Trophoblast cell (in vitro differentiated cells and primary cell): ENCODE measurements at regions not wholly inside any gene's neighbourhood (a gene's known extent, or its start where the extent isn't known, plus 50 kb on each side); places are given as distances from the start of the nearest gene placed in this dataset.

Experiments
- DNase-seq, 2 donors: peaks; one replicate each; pipeline ENCODE4 v3.0.0-alpha.2; 2016
- H2AFZ ChIP-seq: 2 replicates; pipeline ENCODE4 v1.6.1; 2013; ENCODE audit warnings: low read length, moderate library complexity, mild to moderate bottlenecking; ENCODE audit not compliant: insufficient read depth, poor library complexity
- H2AK5ac ChIP-seq: 2 replicates; pipeline ENCODE4 v1.6.1; 2013; ENCODE audit warnings: mild to moderate bottlenecking, low read length
- H2BK120ac ChIP-seq: 2 replicates; pipeline ENCODE4 v1.6.1; 2013; ENCODE audit warnings: low read length, mild to moderate bottlenecking, moderate library complexity; ENCODE audit not compliant: insufficient read depth, poor library complexity
- H2BK12ac ChIP-seq: 2 replicates; pipeline ENCODE4 v1.6.1; 2013; ENCODE audit warnings: mild to moderate bottlenecking, low read length, moderate library complexity
- H2BK5ac ChIP-seq: 2 replicates; pipeline ENCODE4 v1.6.1; 2013; ENCODE audit warnings: low read length, low read depth, moderate library complexity, mild to moderate bottlenecking; ENCODE audit not compliant: poor library complexity
- H3K14ac ChIP-seq: 2 replicates; pipeline ENCODE4 v1.6.1; 2013; ENCODE audit warnings: mild to moderate bottlenecking, low read length
- H3K18ac ChIP-seq: 2 replicates; pipeline ENCODE4 v1.6.1; 2013; ENCODE audit warnings: mild to moderate bottlenecking, low read length
- H3K23ac ChIP-seq: 2 replicates; pipeline ENCODE4 v1.6.1; 2013; ENCODE audit warnings: low read length
- H3K27ac ChIP-seq: 2 replicates; pipeline ENCODE4 v1.5.1; 2013; ENCODE audit warnings: low read depth, mild to moderate bottlenecking, inconsistent platforms, low read length, moderate library complexity
- H3K27me3 ChIP-seq: 2 replicates; pipeline ENCODE4 v1.6.1; 2013; ENCODE audit warnings: inconsistent platforms, mild to moderate bottlenecking, low read length, moderate library complexity; ENCODE audit not compliant: insufficient read depth
- H3K36me3 ChIP-seq, 2 experiments: 1 replicate in 1 of 2; 2 replicates in 1 of 2; pipeline ENCODE4 v1.6.1; 2013; ENCODE audit warnings: low read length in 2 of 2, mild to moderate bottlenecking in 2 of 2, moderate library complexity in 1 of 2; ENCODE audit not compliant: insufficient read depth in 2 of 2, control insufficient read depth in 1 of 2
- H3K4ac ChIP-seq: 2 replicates; pipeline ENCODE4 v1.6.1; 2013; ENCODE audit warnings: low read depth, mild to moderate bottlenecking, low read length, moderate library complexity
- H3K4me1 ChIP-seq, 2 experiments: 1 replicate in 1 of 2; 2 replicates in 1 of 2; pipeline ENCODE4 v1.6.1; 2013; ENCODE audit warnings: low read length in 2 of 2, mild to moderate bottlenecking in 2 of 2, moderate library complexity in 1 of 2; ENCODE audit not compliant: insufficient read depth in 2 of 2, control insufficient read depth in 1 of 2
- H3K4me2 ChIP-seq: 2 replicates; pipeline ENCODE4 v1.6.1; 2013; ENCODE audit warnings: inconsistent platforms, mild to moderate bottlenecking, low read length, moderate library complexity
- H3K4me3 ChIP-seq: 2 replicates; pipeline ENCODE4 v1.5.1; 2013; ENCODE audit warnings: mild to moderate bottlenecking, low read depth, low read length, inconsistent platforms
- H3K79me1 ChIP-seq: one replicate; pipeline ENCODE4 v1.6.1; 2013; ENCODE audit warnings: low read length
- H3K79me2 ChIP-seq: 2 replicates; pipeline ENCODE4 v1.6.1; 2013; ENCODE audit warnings: low read length, mild to moderate bottlenecking; ENCODE audit not compliant: control insufficient read depth, insufficient read depth, poor library complexity
- H3K9ac ChIP-seq: 2 replicates; pipeline ENCODE4 v1.6.1; 2013; ENCODE audit warnings: mild to moderate bottlenecking, low read length
- H3K9me3 ChIP-seq: 2 replicates; pipeline ENCODE4 v1.6.1; 2013; ENCODE audit warnings: low read depth, mild to moderate bottlenecking, control low read depth, inconsistent platforms, low read length; ENCODE audit not compliant: insufficient read depth
- H4K12ac ChIP-seq: 2 replicates; pipeline ENCODE4 v1.6.1; 2013; ENCODE audit warnings: low read depth, mild to moderate bottlenecking, low read length, moderate library complexity
- H4K8ac ChIP-seq: 2 replicates; pipeline ENCODE4 v1.6.1; 2013; ENCODE audit warnings: low read depth, mild to moderate bottlenecking, low read length, moderate library complexity
- H4K91ac ChIP-seq: one replicate; pipeline ENCODE4 v1.6.1; 2013; ENCODE audit warnings: low read depth, mild to moderate bottlenecking, low read length, moderate library complexity
- WGBS: extraction: QIAGEN DNeasy Blood & Tissue Kit; methylation state at CpG from one replicate; pipeline ENCODE4 v1.1.7; 2013; ENCODE audit warnings: missing lambda C conversion rate; ENCODE audit not compliant: insufficient read length, insufficient coverage; ENCODE audit errors: extremely low coverage; 5-methylcytosine and 5-hydroxymethylcytosine counted together

DNA sequence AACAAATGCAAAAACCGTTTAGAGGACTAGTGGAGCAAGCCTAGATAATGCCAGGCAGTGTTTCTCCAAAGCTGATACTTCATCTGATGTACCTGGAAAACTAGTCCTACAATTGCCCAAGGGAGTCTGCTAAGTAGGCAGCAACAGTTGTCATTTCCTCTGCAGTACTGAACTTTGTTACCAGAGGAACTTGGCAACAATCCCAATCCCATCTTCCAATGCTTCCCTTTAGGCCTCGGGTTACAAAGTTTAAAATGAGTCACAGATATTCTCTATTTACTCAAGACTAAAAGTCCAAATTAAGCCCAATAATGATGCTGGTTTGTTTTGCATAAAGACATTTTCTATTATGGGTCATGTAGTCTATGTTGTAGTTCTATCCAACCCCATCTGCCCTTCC, 120.0 kb upstream of the GLRA2 start:
- Histone ChIP-seq H2AFZ (no peak overlapping the region), H3K79me2 (no peaks in the 10 kb centered on the region), H3K27me3 (no peaks in the 10 kb centered on the region), H4K91ac (no peak overlapping the region), H3K27ac (no peak overlapping the region), H3K9me3 (no peaks in the 10 kb centered on the region), H3K9ac (no peak overlapping the region), H4K8ac (no peak overlapping the region), H3K4me3 (no peak overlapping the region), H3K18ac (no peak overlapping the region), H3K4me2 (no peak overlapping the region), H3K14ac (no peak overlapping the region), H3K4me1 (no peaks in the 10 kb centered on the region), H3K4ac (no peak overlapping the region), H2BK5ac (no peak overlapping the region), H2BK12ac (no peak overlapping the region), H3K36me3 (no peaks in the 10 kb centered on the region), H4K12ac (no peak overlapping the region), H3K23ac (no peak overlapping the region), H3K79me1 (no peaks in the 10 kb centered on the region), H2BK120ac (no peak overlapping the region), H2AK5ac (no peak overlapping the region)
- WGBS, result no CpG with 5 or more reads among the region's 2 CpGs
- no peak for DNase-seq

DNA sequence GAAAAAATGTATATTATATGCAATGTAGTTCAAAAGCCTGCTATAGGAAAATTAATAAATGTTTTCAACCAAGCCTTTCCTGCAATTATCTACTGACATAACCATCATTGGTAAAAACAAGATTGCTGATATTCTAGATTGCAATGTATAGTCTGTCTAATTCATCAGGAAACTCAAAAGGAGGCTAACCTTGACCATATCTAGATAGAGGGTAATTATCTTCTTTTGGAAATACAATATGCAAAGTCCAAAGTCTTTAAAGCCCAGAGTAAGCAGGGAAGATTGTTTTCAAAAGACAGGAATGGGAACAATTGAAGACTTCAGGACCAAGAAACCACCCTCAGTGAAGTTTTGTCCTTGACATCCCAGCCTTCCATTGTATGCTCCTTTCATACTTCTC, 123.1 kb upstream of the GLRA2 start:
- no peak overlapping the region for H3K9ac ChIP-seq
- no peak overlapping the region for H3K27ac ChIP-seq
- no peaks in the 10 kb centered on the region for H3K9me3 ChIP-seq
- no peak overlapping the region for H4K91ac ChIP-seq
- H3K4ac ChIP-seq, result no peak overlapping the region
- no peaks in the 10 kb centered on the region for H3K79me2 ChIP-seq
- DNase-seq, result no peak
- no peak overlapping the region for H3K4me2 ChIP-seq
- H2BK5ac ChIP-seq, result no peak overlapping the region
- no peak overlapping the region for H2BK12ac ChIP-seq
- H3K36me3 ChIP-seq, result no peaks in the 10 kb centered on the region
- H3K23ac ChIP-seq, result no peak overlapping the region
- no peak overlapping the region for H4K8ac ChIP-seq
- no peaks in the 10 kb centered on the region for H3K79me1 ChIP-seq
- no peak overlapping the region for H2BK120ac ChIP-seq
- H3K4me3 ChIP-seq, result no peak overlapping the region
- H2AK5ac ChIP-seq, result no peak overlapping the region
- H3K4me1 ChIP-seq, result no peaks in the 10 kb centered on the region
- no peaks in the 10 kb centered on the region for H3K27me3 ChIP-seq
- no peak overlapping the region for H3K18ac ChIP-seq
- H4K12ac ChIP-seq, result no peak overlapping the region
- H3K14ac ChIP-seq, result no peak overlapping the region
- H2AFZ ChIP-seq, result no peak overlapping the region

DNA sequence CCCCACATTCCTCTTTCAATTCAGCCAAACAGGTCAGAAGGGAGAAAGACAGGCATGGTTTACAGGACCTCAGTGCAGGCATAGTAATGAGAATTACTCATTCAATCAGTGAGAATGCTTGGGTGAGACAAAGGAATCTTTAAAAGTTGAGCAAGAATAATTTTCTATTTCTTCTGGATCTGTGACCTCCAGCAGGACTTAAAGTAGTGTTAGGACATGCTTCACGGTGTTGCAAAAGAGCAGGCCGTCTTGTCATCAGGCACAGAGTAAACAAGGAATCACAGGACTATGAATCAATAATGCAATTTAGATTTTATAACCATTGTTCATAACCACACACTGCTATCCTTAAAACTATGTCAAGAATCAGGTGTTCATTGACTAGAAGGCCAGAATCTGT, 130.6 kb upstream of the GLRA2 start:
- Histone ChIP-seq H3K4me2 (no peak overlapping the region), H3K36me3 (no peaks in the 10 kb centered on the region), H3K4me3 (no peak overlapping the region), H2AFZ (no peak overlapping the region), H3K79me1 (no peaks in the 10 kb centered on the region), H3K27me3 (no peaks in the 10 kb centered on the region), H3K9ac (no peak overlapping the region), H3K14ac (no peak overlapping the region), H3K9me3 (no peaks in the 10 kb centered on the region), H2BK5ac (no peak overlapping the region), H2BK12ac (no peak overlapping the region), H2BK120ac (no peak overlapping the region), H3K4me1 (no peaks in the 10 kb centered on the region), H3K27ac (no peak overlapping the region), H4K8ac (no peak overlapping the region), H2AK5ac (no peak overlapping the region), H4K91ac (no peak overlapping the region), H3K4ac (no peak overlapping the region), H4K12ac (no peak overlapping the region), H3K18ac (no peak overlapping the region), H3K79me2 (no peaks in the 10 kb centered on the region), H3K23ac (no peak overlapping the region)
- DNase-seq, result peak; percentile 1 to 4
- no CpG with 5 or more reads among the region's 2 CpGs for WGBS

DNA sequence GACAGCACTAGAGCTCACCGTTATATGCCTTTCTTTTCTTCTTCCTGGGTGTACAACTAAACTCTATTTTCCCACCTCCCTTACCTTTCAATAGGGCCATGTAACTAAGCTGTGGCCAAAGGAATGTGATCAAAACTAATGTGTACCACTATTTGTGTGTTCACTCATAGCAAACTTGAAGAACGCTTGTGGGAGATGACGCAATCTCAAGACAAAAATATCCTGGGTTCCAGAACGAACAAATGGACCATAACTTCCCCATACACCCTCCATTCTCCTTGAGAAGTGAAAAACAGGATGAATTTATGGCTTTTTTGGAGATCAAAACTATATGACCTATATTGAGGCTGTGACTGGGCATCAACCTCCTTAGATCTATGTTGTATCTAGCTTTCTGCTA, 139.7 kb upstream of the GLRA2 start:
- DNase-seq, result no peak
- H3K4me2 ChIP-seq, result no peak overlapping the region
- no peaks in the 10 kb centered on the region for H3K4me1 ChIP-seq
- H2BK120ac ChIP-seq, result no peak overlapping the region
- H3K23ac ChIP-seq, result no peak overlapping the region
- H4K12ac ChIP-seq, result no peak overlapping the region
- no peak overlapping the region for H3K18ac ChIP-seq
- H3K4me3 ChIP-seq, result no peak overlapping the region
- no peaks in the 10 kb centered on the region for H3K36me3 ChIP-seq
- no peak overlapping the region for H3K9ac ChIP-seq
- no peak overlapping the region for H4K8ac ChIP-seq
- no peaks in the 10 kb centered on the region for H3K79me1 ChIP-seq
- no CpG with 5 or more reads among the region's 4 CpGs for WGBS
- H3K9me3 ChIP-seq, result no peaks in the 10 kb centered on the region
- H3K27me3 ChIP-seq, result no peaks in the 10 kb centered on the region
- no peak overlapping the region for H2AK5ac ChIP-seq
- no peak overlapping the region for H3K4ac ChIP-seq
- H2AFZ ChIP-seq, result no peak overlapping the region
- no peaks in the 10 kb centered on the region for H3K79me2 ChIP-seq
- no peak overlapping the region for H3K14ac ChIP-seq
- no peak overlapping the region for H2BK5ac ChIP-seq
- H3K27ac ChIP-seq, result no peak overlapping the region
- H4K91ac ChIP-seq, result no peak overlapping the region
- H2BK12ac ChIP-seq, result no peak overlapping the region

DNA sequence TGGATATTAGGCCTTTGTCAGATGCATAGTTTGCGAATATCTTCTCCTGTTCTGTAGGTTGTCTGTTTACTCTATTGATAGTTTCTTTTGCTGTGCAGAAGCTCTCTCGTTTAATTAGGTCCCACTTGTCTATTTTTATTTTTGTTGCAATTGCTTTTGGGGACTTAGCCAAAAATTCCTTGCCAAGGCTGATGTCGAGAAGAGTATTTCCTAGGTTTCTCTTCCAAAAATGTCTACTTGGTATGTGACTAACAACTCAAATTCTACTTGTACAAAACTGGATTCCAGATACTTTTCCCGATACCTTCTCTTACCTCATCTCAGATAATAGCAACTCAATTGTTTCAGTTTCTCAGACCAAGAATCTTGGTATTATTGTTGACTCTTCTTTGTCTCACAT, 142.4 kb upstream of the GLRA2 start:
- no peak for DNase-seq

More for the DNA sequence above, 142.4 kb upstream of the GLRA2 start:
- H2BK120ac ChIP-seq, result no peak overlapping the region
- H2AK5ac ChIP-seq, result no peak overlapping the region
- H3K4me1 ChIP-seq, result no peaks in the 10 kb centered on the region
- no peak overlapping the region for H4K8ac ChIP-seq
- no peak overlapping the region for H3K4me3 ChIP-seq
- H3K23ac ChIP-seq, result no peak overlapping the region
- H3K14ac ChIP-seq, result no peak overlapping the region
- WGBS, result no CpG with 5 or more reads among the region's 4 CpGs
- H4K12ac ChIP-seq, result no peak overlapping the region
- H2AFZ ChIP-seq, result no peak overlapping the region
- H3K4ac ChIP-seq, result no peak overlapping the region
- H3K18ac ChIP-seq, result no peak overlapping the region
- no peak overlapping the region for H3K4me2 ChIP-seq
- no peak overlapping the region for H2BK5ac ChIP-seq
- H4K91ac ChIP-seq, result no peak overlapping the region
- no peak overlapping the region for H2BK12ac ChIP-seq
- H3K27me3 ChIP-seq, result no peaks in the 10 kb centered on the region
- no peak overlapping the region for H3K9ac ChIP-seq
- H3K9me3 ChIP-seq, result no peaks in the 10 kb centered on the region
- H3K27ac ChIP-seq, result no peak overlapping the region
- H3K79me2 ChIP-seq, result no peaks in the 10 kb centered on the region
- no peaks in the 10 kb centered on the region for H3K79me1 ChIP-seq
- H3K36me3 ChIP-seq, result no peaks in the 10 kb centered on the region
